H1 (cell line): ENCODE measurements at regions not wholly inside any gene's neighbourhood (a gene's known extent, or its start where the extent isn't known, plus 50 kb on each side); places are given as distances from the start of the nearest gene placed in this dataset.
"Not testable (repeated sequence)": the region's sequence is repeated elsewhere in the genome, so short reads cannot be mapped to it uniquely, and the experiment has no call there.

ENCODE experiments used
- CTCF ChIA-PET: fragments of 300-600 bp; sonication (Branson Sonifier 250); formaldehyde crosslinking; loops from one replicate; lab custom pipeline; 2021; ENCODE audit not compliant: partially characterized antibody; lab: Charles Lee
- POLR2A ChIA-PET: fragments of 300-600 bp; sonication (Branson Sonifier 250); formaldehyde crosslinking; loops from one replicate; lab custom pipeline; 2021; ENCODE audit warnings: inconsistent platforms; ENCODE audit not compliant: partially characterized antibody; lab: Charles Lee
- DNase-seq, 2 experiments: peaks; one replicate each; pipeline versions ENCODE4 v3.0.0 to v3.0.0-alpha.2; 2010 to 2022; ENCODE audit warnings: low spot score in 2 of 2, low read depth in 1 of 2, mixed read lengths in 1 of 2
- FAIRE-seq: peaks from 2 replicates; lab custom pipeline; 2011; peaks lifted over from hg19 to GRCh38; lab: Jason Lieb, UNC
- H2AFZ ChIP-seq: 2 replicates; pipeline ENCODE4 v1.8.1; 2012; ENCODE audit warnings: low read length, inconsistent platforms
- H2AK5ac ChIP-seq: 2 replicates; pipeline ENCODE4 v1.6.1; 2013; ENCODE audit warnings: low read depth, low read length
- H2BK120ac ChIP-seq: replicated peaks from 2 replicates; pipeline ENCODE3; 2013; ENCODE audit warnings: low read depth, low read length, inconsistent platforms
- H2BK12ac ChIP-seq: 2 replicates; pipeline ENCODE4 v1.6.1; 2013; ENCODE audit warnings: low read depth, low read length
- H2BK15ac ChIP-seq: 2 replicates; pipeline ENCODE4 v1.6.1; 2013; ENCODE audit warnings: low read length
- H2BK20ac ChIP-seq: 2 replicates; pipeline ENCODE4 v1.6.1; 2013; ENCODE audit warnings: low read length
- H2BK5ac ChIP-seq: 2 replicates; pipeline ENCODE4 v1.6.1; 2013; ENCODE audit warnings: low read depth, low read length
- H3K14ac ChIP-seq: 2 replicates; pipeline ENCODE4 v1.6.1; 2013; ENCODE audit warnings: inconsistent platforms; ENCODE audit not compliant: insufficient read length
- H3K18ac ChIP-seq: 2 replicates; pipeline ENCODE4 v1.6.1; 2013; ENCODE audit warnings: low read length; ENCODE audit errors: extremely low read depth
- H3K23ac ChIP-seq: 2 replicates; pipeline ENCODE4 v1.6.1; 2013; ENCODE audit warnings: inconsistent platforms; ENCODE audit not compliant: insufficient read length
- H3K23me2 ChIP-seq: 2 replicates; pipeline ENCODE4 v1.6.1; 2013; ENCODE audit warnings: low read depth, low read length
- H3K27ac ChIP-seq: 2 replicates; pipeline ENCODE4 v1.6.1; 2011; ENCODE audit warnings: low read depth, low read length, inconsistent platforms
- H3K27me3 ChIP-seq, 4 experiments: replicated peaks in 1 of 4; 1 replicate in 1 of 4; 2 replicates in 3 of 4; pipeline versions ENCODE4 v1.6.1 to v1.8.1; 2011 to 2013; ENCODE audit warnings: low read length in 3 of 4, mild to moderate bottlenecking in 3 of 4, inconsistent platforms in 2 of 4, mixed read lengths in 2 of 4, moderate library complexity in 1 of 4; ENCODE audit not compliant: control insufficient read depth in 3 of 4, insufficient read depth in 3 of 4; ENCODE audit errors: extremely low read depth in 1 of 4
- H3K36me3 ChIP-seq, 4 experiments: 2 replicates each; pipeline versions ENCODE4 v1.6.1 to v1.8.1; 2011 to 2013; ENCODE audit warnings: mild to moderate bottlenecking in 4 of 4, low read length in 3 of 4, moderate library complexity in 2 of 4, control low read depth in 1 of 4, inconsistent platforms in 1 of 4; ENCODE audit not compliant: insufficient read depth in 4 of 4, control insufficient read depth in 2 of 4
- H3K4ac ChIP-seq: replicated peaks from 2 replicates; pipeline ENCODE3; 2013; ENCODE audit warnings: low read length, low read depth, mixed read lengths, inconsistent platforms; ENCODE audit not compliant: insufficient read length
- H3K4me1 ChIP-seq, 4 experiments: replicated peaks in 1 of 4; 1 replicate in 1 of 4; 2 replicates in 3 of 4; pipeline versions ENCODE4 v1.6.1 to v1.8.1; 2011 to 2013; ENCODE audit warnings: low read length in 3 of 4, inconsistent platforms in 2 of 4, mixed read lengths in 1 of 4; ENCODE audit not compliant: insufficient read depth in 4 of 4, control insufficient read depth in 3 of 4
- H3K4me2 ChIP-seq, 2 experiments: 2 replicates each; pipeline versions ENCODE4 v1.6.1 to v1.8.1; 2011 to 2013; ENCODE audit warnings: low read depth in 2 of 2, low read length in 2 of 2, control low read depth in 1 of 2, inconsistent platforms in 1 of 2, mild to moderate bottlenecking in 1 of 2; ENCODE audit not compliant: insufficient read depth in 1 of 2
- H3K4me3 ChIP-seq, 4 experiments: fragments of 200-600, 300-600 bp in 1 of 4; sonication (generic), shearing (Covaris generic), sonication (Bioruptor Twin) in 1 of 4; 2 replicates each; pipeline versions ENCODE4 v1.5.1 to v1.8.1; 2011 to 2016; ENCODE audit warnings: low read length in 4 of 4, low read depth in 3 of 4, control low read depth in 2 of 4, inconsistent platforms in 2 of 4, mild to moderate bottlenecking in 2 of 4, mixed read lengths in 1 of 4, moderate library complexity in 1 of 4; ENCODE audit not compliant: insufficient read depth in 2 of 4; ENCODE audit errors: extremely low read depth in 1 of 4
- H3K56ac ChIP-seq: replicated peaks from 2 replicates; pipeline ENCODE3; 2013; ENCODE audit warnings: low read depth, mild to moderate bottlenecking, mixed read lengths, low read length, inconsistent platforms; ENCODE audit not compliant: insufficient read length
- H3K79me1 ChIP-seq: 2 replicates; pipeline ENCODE4 v1.6.1; 2013; ENCODE audit warnings: low read depth, low read length, control low read depth
- H3K79me2 ChIP-seq, 2 experiments: 2 replicates each; pipeline versions ENCODE4 v1.6.1 to v1.8.1; 2012 to 2013; ENCODE audit warnings: low read length in 2 of 2, mild to moderate bottlenecking in 2 of 2, inconsistent platforms in 1 of 2; ENCODE audit not compliant: insufficient read depth in 2 of 2, control insufficient read depth in 1 of 2
- H3K9ac ChIP-seq, 4 experiments: replicated peaks in 1 of 4; 1 replicate in 1 of 4; 2 replicates in 3 of 4; pipeline versions ENCODE4 v1.6.1 to v1.8.1; 2011 to 2013; ENCODE audit warnings: low read depth in 3 of 4, low read length in 3 of 4, control low read depth in 2 of 4, mild to moderate bottlenecking in 2 of 4, moderate library complexity in 2 of 4, inconsistent platforms in 1 of 4; ENCODE audit errors: extremely low read depth in 1 of 4
- H3K9me3 ChIP-seq, 2 experiments: 2 replicates each; pipeline versions ENCODE4 v1.6.1 to v1.8.1; 2012 to 2013; ENCODE audit warnings: mild to moderate bottlenecking in 2 of 2, moderate library complexity in 2 of 2, control low read depth in 1 of 2, inconsistent platforms in 1 of 2, low read depth in 1 of 2, low read length in 1 of 2, mixed read lengths in 1 of 2; ENCODE audit not compliant: insufficient read depth in 2 of 2
- H4K20me1 ChIP-seq, 2 experiments: replicated peaks in 1 of 2; 2 replicates each; pipeline versions ENCODE3 to v1.8.1; 2011 to 2013; ENCODE audit warnings: inconsistent platforms in 2 of 2, low read length in 2 of 2, mild to moderate bottlenecking in 1 of 2; ENCODE audit not compliant: insufficient read depth in 2 of 2, control insufficient read depth in 1 of 2
- H4K5ac ChIP-seq: 2 replicates; pipeline ENCODE4 v1.6.1; 2013; ENCODE audit warnings: low read length, low read depth, mixed read lengths, inconsistent platforms; ENCODE audit not compliant: insufficient read length
- H4K8ac ChIP-seq: 2 replicates; pipeline ENCODE4 v1.8.0; 2013; ENCODE audit warnings: mild to moderate bottlenecking, moderate library complexity, low read length, inconsistent platforms; ENCODE audit not compliant: insufficient read depth; ENCODE audit errors: extremely low read depth
- H4K91ac ChIP-seq: replicated peaks from 2 replicates; pipeline ENCODE3; 2013; ENCODE audit warnings: low read length, mixed read lengths, inconsistent platforms; ENCODE audit not compliant: insufficient read length
- WGBS, 2 experiments: shearing (Covaris generic) in 1 of 2; methylation state at CpG; one replicate each; pipeline versions ENCODE4 v1.1.6 to v1.1.7; 2013 to 2015; ENCODE audit warnings: low lambda C conversion rate in 2 of 2, mixed read lengths in 2 of 2, inconsistent platforms in 1 of 2, low coverage in 1 of 2, missing lambda C conversion rate in 1 of 2; ENCODE audit not compliant: insufficient replicate concordance in 2 of 2, insufficient coverage in 1 of 2, insufficient read length in 1 of 2; ENCODE audit errors: extremely low coverage in 1 of 2, missing lambda C conversion rate in 1 of 2; 5-methylcytosine and 5-hydroxymethylcytosine counted together

- H4K91ac ChIP-seq, H3K23me2 ChIP-seq, H2AK5ac ChIP-seq, H2BK15ac ChIP-seq, H4K8ac ChIP-seq, H2BK20ac ChIP-seq, H3K36me3 ChIP-seq, H2BK12ac ChIP-seq, H3K4me3 ChIP-seq, H3K9me3 ChIP-seq, H3K18ac ChIP-seq, H2BK120ac ChIP-seq, H3K27ac ChIP-seq, H3K79me2 ChIP-seq, H3K4me1 ChIP-seq, H3K23ac ChIP-seq, H3K56ac ChIP-seq, DNase-seq, H2AFZ ChIP-seq, H4K20me1 ChIP-seq, H3K79me1 ChIP-seq, H3K9ac ChIP-seq, H3K4me2 ChIP-seq, H4K5ac ChIP-seq, H3K14ac ChIP-seq, H3K4ac ChIP-seq, CTCF ChIA-PET, H2BK5ac ChIP-seq: not testable (repeated sequence)
- POLR2A ChIA-PET: interaction anchor here (0.9 to 1.9 kb wide), 4 partner anchors 10 to 143 kb away, joined by 3 to 14 read pairs (median 3); no protein-coding TSS in a partner anchor
- WGBS, 2 experiments: 85% methylated on average over 2 of the region's 2 CpGs; no CpG with 5 or more reads in 1 of the 2 experiments
- peak; percentile 66 for FAIRE-seq
- H3K27me3 ChIP-seq: peaks cover 0 to 17% (median 5%) of the 10 kb centered on the region in 4 experiments; a peak in 4 of 7 replicates
Measured at GRCh38 chr17:20855910-20856470, 186.8 kb downstream of the USP22 start.
